ENCODE measurements at regions not wholly inside any gene's neighbourhood (a gene's known extent, or its start where the extent isn't known, plus 50 kb on each side); places are given as distances from the start of the nearest gene placed in this dataset.

DNA sequence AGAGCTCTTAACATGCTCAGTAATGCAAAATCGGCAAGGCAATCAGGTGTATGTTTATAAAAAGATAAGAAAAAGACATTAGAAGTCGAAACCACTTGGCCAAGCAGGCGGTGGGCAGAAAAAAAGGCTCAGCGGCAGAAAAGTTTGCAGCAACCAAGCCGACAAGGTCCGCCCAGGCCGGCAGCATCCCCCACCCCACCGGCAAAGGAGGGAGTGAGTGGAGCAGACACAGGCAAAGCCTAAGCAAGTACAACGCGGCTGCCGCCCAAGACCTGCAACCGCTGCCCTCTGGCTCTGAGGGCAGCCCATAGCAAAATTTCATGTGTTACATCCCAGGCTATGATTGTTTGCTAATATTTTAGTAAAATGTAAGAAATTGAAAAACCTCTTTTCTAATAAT is 125.4 kb upstream of the ZCCHC13 start:
- Histone ChIP-seq H3K9me3 (ENCODE audit: control extremely low read depth in 1 of 3, control insufficient read depth in 2 of 3, insufficient read depth in 1 of 3, low read length in 2 of 3) (no peaks in the 10 kb centered on the region), H2AFZ (ENCODE audit: insufficient read depth, low read depth, low read length, poor library complexity, severe bottlenecking) (no peak overlapping the region), H3K27me3 (replicated peaks in 1 of 4; ENCODE audit: control extremely low read depth in 1 of 4, control insufficient read depth in 3 of 4, insufficient read depth in 4 of 4, low read length in 3 of 4) (no peaks in the 10 kb centered on the region), H3K9ac (ENCODE audit: low read length) (no peak overlapping the region), H3K79me2 (ENCODE audit: control insufficient read depth, insufficient read depth, low read length) (no peaks in the 10 kb centered on the region), H3K4me1 (ENCODE audit: control insufficient read depth in 2 of 2, insufficient read depth in 2 of 2, low read length in 2 of 2) (no peaks in the 10 kb centered on the region), H3K4me3 (ENCODE audit: control extremely low read depth in 1 of 5, extremely low read depth in 1 of 5, insufficient read depth in 1 of 5, low read depth in 2 of 5, low read length in 4 of 5) (no peak overlapping the region), H3K27ac (ENCODE audit: low read length in 2 of 2) (no peak overlapping the region), H3K4me2 (replicated peaks; ENCODE audit: low read depth, low read length, poor library complexity, severe bottlenecking) (no peak overlapping the region), H3K36me3 (replicated peaks in 1 of 2; ENCODE audit: control extremely low read depth in 1 of 2, control insufficient read depth in 1 of 2, extremely low read depth in 1 of 2, insufficient read depth in 2 of 2, low read length in 1 of 2) (no peaks in the 10 kb centered on the region), H4K20me1 (ENCODE audit: control insufficient read depth, insufficient read depth, low read length, poor library complexity, severe bottlenecking) (no peaks in the 10 kb centered on the region)
- ChIA-PET POLR2A (no interaction called here), CTCF (no interaction called here)
- Mint-ChIP-seq H3K27ac (no peak overlapping the region), H3K4me1 (no peaks in the 10 kb centered on the region), H3K9me3 (ENCODE audit: insufficient read depth) (no peaks in the 10 kb centered on the region), H3K4me3 (no peak overlapping the region), H3K27me3 (no peaks in the 10 kb centered on the region)
- TF ChIP-seq, protein P1, sequence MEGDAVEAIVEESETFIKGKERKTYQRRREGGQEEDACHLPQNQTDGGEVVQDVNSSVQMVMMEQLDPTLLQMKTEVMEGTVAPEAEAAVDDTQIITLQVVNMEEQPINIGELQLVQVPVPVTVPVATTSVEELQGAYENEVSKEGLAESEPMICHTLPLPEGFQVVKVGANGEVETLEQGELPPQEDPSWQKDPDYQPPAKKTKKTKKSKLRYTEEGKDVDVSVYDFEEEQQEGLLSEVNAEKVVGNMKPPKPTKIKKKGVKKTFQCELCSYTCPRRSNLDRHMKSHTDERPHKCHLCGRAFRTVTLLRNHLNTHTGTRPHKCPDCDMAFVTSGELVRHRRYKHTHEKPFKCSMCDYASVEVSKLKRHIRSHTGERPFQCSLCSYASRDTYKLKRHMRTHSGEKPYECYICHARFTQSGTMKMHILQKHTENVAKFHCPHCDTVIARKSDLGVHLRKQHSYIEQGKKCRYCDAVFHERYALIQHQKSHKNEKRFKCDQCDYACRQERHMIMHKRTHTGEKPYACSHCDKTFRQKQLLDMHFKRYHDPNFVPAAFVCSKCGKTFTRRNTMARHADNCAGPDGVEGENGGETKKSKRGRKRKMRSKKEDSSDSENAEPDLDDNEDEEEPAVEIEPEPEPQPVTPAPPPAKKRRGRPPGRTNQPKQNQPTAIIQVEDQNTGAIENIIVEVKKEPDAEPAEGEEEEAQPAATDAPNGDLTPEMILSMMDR (IDR thresholded peaks at IDR 0.05): no peak
- no peak for TF ChIP-seq EZH2 (IDR thresholded peaks at IDR 0.05; ENCODE audit: borderline replicate concordance, insufficient read depth, low read depth, low read length, poor library complexity, severe bottlenecking)
- ATAC-seq (ENCODE audit: low read depth) (no peak), DNase-seq (no peak)
- no CpG with 5 or more reads among the region's 12 CpGs for WGBS (ENCODE audit: insufficient coverage)
- intact Hi-C loops (cut with micrococcal nuclease): no loop called here

DNA sequence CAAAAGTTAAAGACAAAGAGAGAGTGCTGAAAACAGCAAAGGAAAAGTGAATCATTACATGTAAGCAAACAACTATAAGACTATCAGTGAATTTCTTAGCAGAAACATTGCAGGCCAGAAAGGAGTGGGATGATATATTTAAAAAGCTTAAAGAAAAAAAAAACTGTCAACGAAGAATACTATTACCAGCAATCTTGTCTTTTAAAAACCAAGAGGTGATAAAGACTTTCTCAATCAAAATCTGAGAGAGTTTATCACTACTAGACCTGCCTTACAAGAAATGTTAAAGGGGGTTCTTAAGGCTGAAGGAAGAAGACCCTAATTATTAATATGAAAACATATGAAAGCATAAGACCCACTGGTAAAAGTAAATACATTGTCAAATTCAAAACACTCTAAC is 132.5 kb upstream of the ZCCHC13 start:
- H3K36me3 ChIP-seq (replicated peaks in 1 of 2; ENCODE audit: control extremely low read depth in 1 of 2, control insufficient read depth in 1 of 2, extremely low read depth in 1 of 2, insufficient read depth in 2 of 2, low read length in 1 of 2): no peaks in the 10 kb centered on the region
- no peaks in the 10 kb centered on the region for H3K79me2 ChIP-seq (ENCODE audit: control insufficient read depth, insufficient read depth, low read length)
- CTCF ChIA-PET: no interaction called here
- intact Hi-C loops (cut with micrococcal nuclease): no loop called here
- H3K4me1 ChIP-seq (ENCODE audit: control insufficient read depth in 2 of 2, insufficient read depth in 2 of 2, low read length in 2 of 2): no peaks in the 10 kb centered on the region
- H3K9me3 ChIP-seq (ENCODE audit: control extremely low read depth in 1 of 3, control insufficient read depth in 2 of 3, insufficient read depth in 1 of 3, low read length in 2 of 3): peaks cover 0 to 8% (median 7%) of the 10 kb centered on the region in 3 donors
- H2AFZ ChIP-seq (ENCODE audit: insufficient read depth, low read depth, low read length, poor library complexity, severe bottlenecking): no peak overlapping the region
- H3K9me3 Mint-ChIP-seq (ENCODE audit: insufficient read depth): peaks cover 12% of the 10 kb centered on the region
- POLR2A ChIA-PET: no interaction called here
- TF ChIP-seq, protein P1 (IDR thresholded peaks at IDR 0.05): no peak
- TF ChIP-seq EZH2 (IDR thresholded peaks at IDR 0.05; ENCODE audit: borderline replicate concordance, insufficient read depth, low read depth, low read length, poor library complexity, severe bottlenecking): no peak
- no peaks in the 10 kb centered on the region for H4K20me1 ChIP-seq (ENCODE audit: control insufficient read depth, insufficient read depth, low read length, poor library complexity, severe bottlenecking)
- H3K4me2 ChIP-seq (replicated peaks; ENCODE audit: low read depth, low read length, poor library complexity, severe bottlenecking): no peak overlapping the region
- ATAC-seq (ENCODE audit: low read depth): no peak
- no peaks in the 10 kb centered on the region for H3K27me3 Mint-ChIP-seq
- H3K27ac Mint-ChIP-seq: no peak overlapping the region
- H3K9ac ChIP-seq (ENCODE audit: low read length): no peak overlapping the region
- no peaks in the 10 kb centered on the region for H3K27me3 ChIP-seq (replicated peaks in 1 of 4; ENCODE audit: control extremely low read depth in 1 of 4, control insufficient read depth in 3 of 4, insufficient read depth in 4 of 4, low read length in 3 of 4)
- no peak overlapping the region for H3K4me3 Mint-ChIP-seq
- H3K4me3 ChIP-seq (ENCODE audit: control extremely low read depth in 1 of 5, extremely low read depth in 1 of 5, insufficient read depth in 1 of 5, low read depth in 2 of 5, low read length in 4 of 5): no peak overlapping the region
- no peaks in the 10 kb centered on the region for H3K4me1 Mint-ChIP-seq
- H3K27ac ChIP-seq (ENCODE audit: low read length in 2 of 2): no peak overlapping the region
- no CpG with 5 or more reads among the region's 1 CpG for WGBS (ENCODE audit: insufficient coverage)
- DNase-seq: no peak
